ENCODE measurements at regions not wholly inside any gene's neighbourhood (a gene's known extent, or its start where the extent isn't known, plus 50 kb on each side); places are given as distances from the start of the nearest gene placed in this dataset.

DNA sequence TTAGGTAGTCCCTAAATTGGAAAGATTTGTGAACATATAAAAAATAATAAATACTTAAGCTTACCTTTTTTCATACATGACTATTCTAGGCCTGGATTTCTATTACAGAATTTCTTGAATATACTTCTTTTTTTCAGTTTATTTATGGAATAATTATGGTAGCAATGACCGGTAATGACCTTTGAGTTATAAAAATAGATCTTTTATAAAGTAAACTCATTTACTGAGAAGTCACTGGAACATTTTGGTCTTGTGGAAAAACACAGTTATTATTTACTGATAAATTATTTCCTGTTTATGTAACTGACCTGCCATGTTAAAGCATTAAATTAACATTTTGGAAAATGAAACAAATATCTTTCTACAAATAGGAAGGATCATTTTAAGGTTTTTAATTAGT, 80.4 kb upstream of the RASGEF1B start:
- Histone ChIP-seq H3K23me2 (ENCODE audit: low read depth, low read length) (no peaks in the 10 kb centered on the region), H3K79me1 (ENCODE audit: low read depth, low read length) (no peaks in the 10 kb centered on the region), H3K4me2 (ENCODE audit: insufficient read depth in 1 of 2, low read depth in 2 of 2, low read length in 2 of 2) (no peak overlapping the region), H2AK5ac (ENCODE audit: low read depth, low read length) (no peak overlapping the region), H4K5ac (ENCODE audit: insufficient read length, low read depth, low read length) (no peak overlapping the region), H3K9me3 (ENCODE audit: insufficient read depth in 2 of 2, low read depth in 1 of 2, low read length in 1 of 2) (no peaks in the 10 kb centered on the region), H4K91ac (replicated peaks; ENCODE audit: insufficient read length, low read length) (no peak overlapping the region), H4K8ac (ENCODE audit: extremely low read depth, insufficient read depth, low read length) (no peak overlapping the region), H4K20me1 (replicated peaks in 1 of 2; ENCODE audit: control insufficient read depth in 1 of 2, insufficient read depth in 2 of 2, low read length in 2 of 2) (no peaks in the 10 kb centered on the region), H3K18ac (ENCODE audit: extremely low read depth, low read length) (no peak overlapping the region), H2BK120ac (replicated peaks; ENCODE audit: low read depth, low read length) (no peak overlapping the region), H3K4me3 (ENCODE audit: extremely low read depth in 1 of 4, insufficient read depth in 2 of 4, low read depth in 3 of 4, low read length in 4 of 4) (no peak overlapping the region), H3K4me1 (replicated peaks in 1 of 4; ENCODE audit: control insufficient read depth in 3 of 4, insufficient read depth in 4 of 4, low read length in 3 of 4) (peaks cover 0 to 11% (median 3%) of the 10 kb centered on the region in 4 experiments; a peak in 4 of 7 replicates), H2AFZ (ENCODE audit: low read length) (no peak overlapping the region), H2BK12ac (ENCODE audit: low read depth, low read length) (no peak overlapping the region), H3K36me3 (ENCODE audit: control insufficient read depth in 2 of 4, insufficient read depth in 4 of 4, low read length in 3 of 4) (no peaks in the 10 kb centered on the region), H3K9ac (replicated peaks in 1 of 4; ENCODE audit: extremely low read depth in 1 of 4, low read depth in 3 of 4, low read length in 3 of 4) (no peak overlapping the region), H2BK5ac (ENCODE audit: low read depth, low read length) (no peak overlapping the region), H3K56ac (replicated peaks; ENCODE audit: insufficient read length, low read depth, low read length) (no peak overlapping the region), H3K4ac (replicated peaks; ENCODE audit: insufficient read length, low read depth, low read length) (no peak overlapping the region), H3K14ac (ENCODE audit: insufficient read length) (no peak overlapping the region), H3K27ac (ENCODE audit: low read depth, low read length) (no peak overlapping the region), H3K79me2 (ENCODE audit: control insufficient read depth in 1 of 2, insufficient read depth in 2 of 2, low read length in 2 of 2) (no peaks in the 10 kb centered on the region), H3K27me3 (replicated peaks in 1 of 4; ENCODE audit: control insufficient read depth in 3 of 4, extremely low read depth in 1 of 4, insufficient read depth in 3 of 4, low read length in 3 of 4) (no peaks in the 10 kb centered on the region; a peak in 1 of 7 replicates), H2BK20ac (ENCODE audit: low read length) (no peak overlapping the region), H2BK15ac (ENCODE audit: low read length) (no peak overlapping the region), H3K23ac (ENCODE audit: insufficient read length) (no peak overlapping the region)
- no peak for FAIRE-seq
- ChIA-PET POLR2A (ENCODE audit: partially characterized antibody) (interaction anchor here (0.7 kb wide), 1 partner anchor 25 kb away, joined by 3 read pairs; no protein-coding TSS in a partner anchor), CTCF (ENCODE audit: partially characterized antibody) (interaction anchor here (0.8 kb wide), 1 partner anchor 287 kb away, joined by 3 read pairs; no protein-coding TSS in a partner anchor)
- TF ChIP-seq HDAC6 (IDR thresholded peaks at IDR 0.05; ENCODE audit: low read depth, low read length) (no peak), BCL11A (IDR thresholded peaks at IDR 0.05; ENCODE audit: low read depth in 2 of 2, low read length in 2 of 2) (no peak), MAFK (IDR thresholded peaks at IDR 0.05; ENCODE audit: low read depth, low read length) (no peak), KDM5A (IDR thresholded peaks at IDR 0.05; ENCODE audit: low read length) (no peak), HDAC2 (IDR thresholded peaks at IDR 0.05; ENCODE audit: borderline replicate concordance in 1 of 2, low read depth in 2 of 2, low read length in 2 of 2) (no peak), POLR2AphosphoS5 (IDR thresholded peaks at IDR 0.05; ENCODE audit: low read depth, low read length) (no peak), EP300 (IDR thresholded peaks at IDR 0.05; ENCODE audit: borderline replicate concordance in 1 of 2, low read depth in 2 of 2, low read length in 2 of 2) (no peak)
- TF ChIP-seq, protein P1, sequence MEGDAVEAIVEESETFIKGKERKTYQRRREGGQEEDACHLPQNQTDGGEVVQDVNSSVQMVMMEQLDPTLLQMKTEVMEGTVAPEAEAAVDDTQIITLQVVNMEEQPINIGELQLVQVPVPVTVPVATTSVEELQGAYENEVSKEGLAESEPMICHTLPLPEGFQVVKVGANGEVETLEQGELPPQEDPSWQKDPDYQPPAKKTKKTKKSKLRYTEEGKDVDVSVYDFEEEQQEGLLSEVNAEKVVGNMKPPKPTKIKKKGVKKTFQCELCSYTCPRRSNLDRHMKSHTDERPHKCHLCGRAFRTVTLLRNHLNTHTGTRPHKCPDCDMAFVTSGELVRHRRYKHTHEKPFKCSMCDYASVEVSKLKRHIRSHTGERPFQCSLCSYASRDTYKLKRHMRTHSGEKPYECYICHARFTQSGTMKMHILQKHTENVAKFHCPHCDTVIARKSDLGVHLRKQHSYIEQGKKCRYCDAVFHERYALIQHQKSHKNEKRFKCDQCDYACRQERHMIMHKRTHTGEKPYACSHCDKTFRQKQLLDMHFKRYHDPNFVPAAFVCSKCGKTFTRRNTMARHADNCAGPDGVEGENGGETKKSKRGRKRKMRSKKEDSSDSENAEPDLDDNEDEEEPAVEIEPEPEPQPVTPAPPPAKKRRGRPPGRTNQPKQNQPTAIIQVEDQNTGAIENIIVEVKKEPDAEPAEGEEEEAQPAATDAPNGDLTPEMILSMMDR (IDR thresholded peaks at IDR 0.05; ENCODE audit: control extremely low read depth in 1 of 3, insufficient read depth in 1 of 3, low read depth in 1 of 3, low read length in 3 of 3): no peak
- WGBS, 2 experiments (ENCODE audit: extremely low coverage in 1 of 2, insufficient coverage in 1 of 2, insufficient read length in 1 of 2, insufficient replicate concordance in 2 of 2, low coverage in 1 of 2, low lambda C conversion rate in 2 of 2, missing lambda C conversion rate in 1 of 2): 80% methylated on average over 1 of the region's 1 CpG; no CpG with 5 or more reads in 1 of the 2 experiments
- no peak for DNase-seq (ENCODE audit: low read depth in 1 of 2, low spot score in 2 of 2)

All from H1 (cell line).